ENCODE measurements at regions not wholly inside any gene's neighbourhood (a gene's known extent, or its start where the extent isn't known, plus 50 kb on each side); places are given as distances from the start of the nearest gene placed in this dataset.
A peak's percentile ranks its signal among the peaks of the same experiment; 100 is the strongest.

GRCh38 chr7:25812086-25812850 lies 339.7 kb upstream of the NFE2L3 start:
- no peak for DNase-seq (ENCODE audit: low spot score)

- no peak for DNase-seq (ENCODE audit: low spot score)
Observed at GRCh38 chr7:25813381-25813780, 338.6 kb upstream of the NFE2L3 start.

- no peak for DNase-seq (ENCODE audit: low spot score)
Observed at GRCh38 chr7:25815711-25816110, 336.3 kb upstream of the NFE2L3 start.

DNA sequence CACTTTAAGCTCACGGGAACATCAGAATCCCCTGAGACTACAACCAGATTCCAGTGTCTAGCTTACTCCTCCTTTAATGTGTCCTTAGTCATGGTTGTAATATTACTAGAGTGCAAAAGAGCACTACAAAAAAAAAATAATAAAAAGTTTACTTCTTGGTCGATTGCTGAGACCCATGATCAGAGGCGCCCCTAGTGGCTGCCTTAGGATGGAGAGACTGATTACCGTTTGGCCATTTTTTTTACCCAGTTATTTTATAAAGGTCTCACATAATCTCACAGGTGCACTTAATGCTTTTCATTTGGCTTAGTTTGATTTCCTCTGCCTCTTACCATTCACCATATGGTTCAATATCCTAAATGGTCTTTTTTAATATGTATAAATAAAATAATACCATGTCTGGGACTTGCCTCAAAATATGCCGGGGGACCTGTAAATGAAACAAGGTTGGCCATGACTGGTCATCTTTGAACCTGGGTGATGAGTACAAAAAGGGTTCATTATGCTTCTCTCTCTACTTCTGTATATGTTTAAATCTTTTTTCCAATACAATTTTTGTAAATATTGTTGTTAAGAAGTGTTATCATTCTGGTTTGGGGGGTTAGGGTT lies 331.5 kb upstream of the NFE2L3 start:
- DNase-seq (ENCODE audit: low spot score), result peak; percentile 32

GRCh38 chr7:25821225-25821624 lies 330.8 kb upstream of the NFE2L3 start:
- no peak for DNase-seq (ENCODE audit: low spot score)

DNA sequence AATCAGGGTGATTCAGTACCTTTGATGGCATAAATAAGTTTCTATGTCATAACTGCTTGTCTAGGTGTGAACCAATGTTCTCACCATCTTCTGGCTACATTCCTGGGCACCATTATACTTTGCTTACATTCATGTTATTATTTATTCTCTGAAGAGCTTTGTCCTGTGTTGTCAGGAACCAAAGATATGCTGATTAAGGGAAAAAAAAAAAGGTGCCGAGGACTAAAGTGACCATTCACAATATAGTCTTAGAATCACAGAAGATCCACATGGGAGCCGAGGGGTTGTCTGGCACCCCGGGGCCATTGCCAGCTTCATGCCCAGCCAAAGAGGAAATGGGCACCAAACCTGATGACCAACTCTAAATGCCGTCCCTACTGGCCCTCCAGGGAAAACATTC lies 329.2 kb upstream of the NFE2L3 start:
- DNase-seq (ENCODE audit: low spot score), result no peak

- DNase-seq (ENCODE audit: low spot score), result no peak
Observed at GRCh38 chr7:25823571-25823970, 328.4 kb upstream of the NFE2L3 start.

DNA sequence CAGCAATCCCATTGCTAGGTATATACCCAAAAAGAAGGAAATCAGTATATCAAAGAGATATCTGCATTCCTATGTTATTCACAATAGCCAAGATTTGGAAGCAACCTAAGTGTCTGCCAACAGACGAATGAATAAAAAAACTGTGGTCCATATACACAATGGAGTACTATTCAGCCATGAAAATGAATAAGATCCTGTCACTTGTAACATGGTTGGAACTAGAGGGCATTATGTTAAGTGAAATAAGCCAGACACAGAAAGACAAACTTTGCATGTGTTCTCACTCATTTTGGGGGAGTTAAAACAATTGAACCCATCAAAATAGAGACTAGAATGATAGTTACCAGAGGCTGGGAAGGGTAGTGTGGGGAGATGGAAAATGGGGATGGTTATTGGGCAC lies 323.5 kb upstream of the NFE2L3 start:
- DNase-seq (ENCODE audit: low spot score), result no peak

GRCh38 chr7:25829663-25830062 lies 322.3 kb upstream of the NFE2L3 start:
- DNase-seq (ENCODE audit: low spot score), result no peak

DNA sequence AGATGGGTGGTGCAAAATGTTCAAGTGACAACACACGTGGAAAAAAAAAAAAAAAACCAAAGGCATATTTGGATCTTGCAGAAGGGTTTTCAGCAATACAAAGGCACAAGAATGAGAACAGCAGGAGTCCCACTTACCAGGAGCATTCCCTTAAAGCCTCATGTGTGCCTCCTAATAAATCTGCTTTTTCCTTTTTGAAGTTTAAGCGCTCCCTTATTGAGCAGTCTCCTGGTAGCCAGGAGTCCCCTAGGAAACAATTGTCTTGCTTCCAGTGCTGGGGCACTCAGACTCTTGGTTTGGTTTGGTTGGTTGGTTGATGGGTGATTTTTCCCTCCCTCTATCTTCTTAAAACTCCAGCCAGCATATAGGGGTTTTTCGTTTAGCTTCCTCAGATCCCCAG lies 321.8 kb upstream of the NFE2L3 start:
- DNase-seq (ENCODE audit: low spot score), result no peak

- no peak for DNase-seq (ENCODE audit: low spot score)
Observed at GRCh38 chr7:25831062-25831691, 320.8 kb upstream of the NFE2L3 start.

DNA sequence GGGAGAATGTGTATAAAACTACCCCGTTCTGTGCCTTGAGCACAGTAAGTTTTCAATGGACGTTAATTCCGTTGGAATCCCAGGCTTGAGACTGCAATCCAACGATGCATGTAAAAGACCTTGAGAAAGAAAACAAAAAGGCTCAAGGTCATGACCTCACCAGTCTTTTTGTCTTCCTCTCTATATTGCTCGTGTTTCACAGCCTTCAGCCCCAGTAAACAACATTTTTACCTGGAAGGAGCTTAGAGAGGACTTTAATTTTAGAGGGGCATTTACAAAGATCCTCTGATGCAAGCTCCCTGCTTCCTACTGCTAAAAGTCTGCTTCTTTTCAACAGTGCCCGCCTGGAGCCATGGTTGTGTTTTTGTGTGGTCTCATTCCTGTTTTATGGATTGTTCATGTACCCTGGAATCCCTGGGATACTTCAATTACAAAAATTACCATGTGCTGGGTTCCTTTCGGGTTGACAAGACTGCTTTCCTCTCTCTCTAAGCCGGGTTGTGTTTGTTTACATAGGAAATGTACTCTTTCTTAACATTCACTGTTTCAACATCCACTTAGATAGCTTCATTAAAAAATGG lies 320.1 kb upstream of the NFE2L3 start:
- DNase-seq (ENCODE audit: low spot score), result no peak

DNA sequence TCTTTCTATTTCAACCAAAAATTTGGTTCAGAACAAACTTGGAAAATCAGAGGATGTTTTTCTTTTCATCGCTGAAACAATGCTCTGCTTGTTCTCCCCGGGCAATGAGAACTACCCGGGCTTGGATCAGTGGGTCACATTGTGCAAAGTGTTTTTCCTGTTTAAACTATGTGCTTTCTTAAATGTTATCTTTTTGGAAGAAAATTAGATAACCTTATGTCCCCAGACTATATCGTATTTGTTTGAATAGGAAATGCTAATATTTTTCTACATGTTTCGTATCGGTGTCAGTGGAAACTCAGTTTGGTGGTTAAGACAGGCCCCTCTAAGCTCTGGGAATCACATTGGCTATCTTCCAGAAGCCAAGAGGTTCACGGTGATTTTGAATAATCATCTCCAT lies 319.5 kb upstream of the NFE2L3 start:
- DNase-seq (ENCODE audit: low spot score), result no peak

DNA sequence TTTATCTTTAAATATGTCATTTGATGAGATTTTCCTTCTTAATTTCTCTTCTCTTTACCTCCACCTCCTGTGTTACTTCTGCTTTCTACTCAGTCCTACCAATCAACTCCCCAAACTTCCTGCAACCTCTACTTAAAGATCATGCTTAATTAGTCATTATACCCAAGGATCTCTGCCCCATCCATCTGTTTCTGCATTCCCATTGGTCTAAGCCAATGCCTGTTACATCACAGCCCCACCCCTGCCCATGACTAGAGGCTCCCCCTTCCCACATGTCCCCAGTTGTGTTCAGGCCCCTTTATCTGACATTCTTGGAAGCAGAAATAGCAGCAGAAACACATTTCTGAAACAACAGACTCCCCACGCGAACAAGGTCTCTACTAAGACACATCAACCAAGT lies 319.1 kb upstream of the NFE2L3 start:
- no peak for DNase-seq (ENCODE audit: low spot score)

- DNase-seq (ENCODE audit: low spot score), result no peak
Observed at GRCh38 chr7:25834050-25834449, 317.9 kb upstream of the NFE2L3 start.

DNA sequence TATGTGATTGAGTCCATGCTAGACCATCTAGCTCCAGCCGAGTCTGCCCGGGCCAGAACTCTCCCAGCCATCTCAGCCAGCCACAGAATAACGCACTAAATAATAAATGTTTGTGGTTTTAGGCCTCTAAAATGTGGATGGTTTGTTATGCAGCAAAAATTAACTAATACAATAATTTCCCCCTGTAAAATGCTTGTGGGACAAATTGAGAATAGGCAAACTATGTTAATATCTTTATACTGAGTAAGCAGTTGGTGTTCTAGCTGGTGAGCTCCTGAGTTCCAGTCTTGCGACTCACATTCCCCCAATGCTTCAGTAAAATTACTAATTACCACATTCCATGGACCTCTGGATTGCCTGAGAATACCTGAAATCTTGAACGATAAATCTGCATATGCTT lies 316.8 kb upstream of the NFE2L3 start:
- DNase-seq (ENCODE audit: low spot score), result no peak

DNA sequence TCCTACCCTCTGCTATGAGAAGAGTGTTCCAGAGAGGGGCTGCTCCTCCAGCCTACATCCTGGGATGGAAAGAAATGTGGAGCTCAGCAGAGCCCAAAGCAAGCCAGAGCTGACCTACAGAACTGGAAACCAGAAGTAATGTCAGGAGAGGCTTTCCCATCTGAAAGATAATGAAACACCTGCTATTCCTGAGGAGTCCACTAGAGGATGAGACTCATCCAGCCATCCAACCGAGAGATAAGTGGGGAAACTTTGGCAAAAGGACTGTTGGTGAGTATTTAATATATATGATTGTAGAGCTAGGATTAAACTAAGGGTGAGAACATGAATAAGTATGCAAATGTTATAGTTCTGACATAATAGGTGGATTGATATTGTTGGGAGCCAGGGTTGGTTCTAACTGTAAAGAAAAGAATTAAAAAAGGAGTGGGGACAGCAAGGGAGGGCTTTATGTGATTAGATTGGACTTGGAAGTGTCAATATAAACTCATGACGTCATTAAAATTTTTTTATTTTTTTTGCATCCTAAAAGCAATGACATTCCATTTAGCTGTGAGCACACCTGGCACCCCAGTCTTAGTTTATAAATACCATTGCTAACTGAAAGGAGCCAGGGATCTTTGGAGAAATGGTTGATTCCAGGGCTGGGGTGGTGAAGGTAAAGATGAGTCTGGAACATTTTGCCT lies 312.8 kb upstream of the NFE2L3 start:
- peak; percentile 27 for DNase-seq (ENCODE audit: low spot score)

DNA sequence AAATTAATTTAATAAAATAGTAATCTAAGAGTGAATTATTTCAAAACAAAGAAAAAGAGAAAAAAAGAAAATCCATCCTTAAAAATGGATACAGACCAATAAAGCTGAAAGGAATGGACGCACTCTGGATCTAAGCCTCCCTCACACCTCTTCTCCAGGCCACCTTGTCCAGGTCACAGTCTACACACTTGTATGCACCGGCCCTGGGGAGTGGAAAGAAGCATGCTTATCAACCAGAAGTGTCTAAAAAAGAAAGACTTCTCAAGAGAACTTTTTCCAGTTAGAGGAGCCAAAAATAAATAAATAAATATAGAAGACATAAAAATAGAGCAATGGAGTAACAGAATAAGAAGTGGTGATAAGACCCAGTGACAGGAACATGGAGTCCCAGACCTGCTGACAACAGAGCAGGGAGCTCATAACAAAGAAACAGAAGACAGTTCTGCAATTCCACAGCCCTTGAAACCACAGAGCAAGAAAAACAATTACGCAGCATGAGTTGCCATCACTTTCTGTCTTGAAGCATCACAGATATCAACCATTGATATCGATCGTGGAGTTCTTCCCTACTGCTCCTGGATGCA lies 311.7 kb upstream of the NFE2L3 start:
- no peak for DNase-seq (ENCODE audit: low spot score)

DNA sequence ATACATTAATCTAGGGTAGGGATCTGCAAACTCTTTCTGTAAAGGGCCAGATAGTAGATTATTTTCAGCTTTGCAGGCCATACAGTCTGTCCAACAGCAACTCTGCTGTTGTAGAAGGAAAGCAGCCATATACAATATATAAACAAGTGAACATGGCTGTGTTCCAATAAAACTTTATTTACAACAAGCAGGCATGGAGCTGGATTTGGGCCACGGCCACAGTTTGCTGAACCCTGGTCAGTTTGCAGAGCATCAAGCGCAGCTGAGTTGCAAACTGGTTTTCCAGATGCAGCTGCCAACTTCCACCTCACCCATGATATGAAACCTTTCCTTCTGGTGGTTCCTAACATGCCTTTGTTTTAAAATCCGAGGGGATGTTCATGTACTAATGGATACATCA lies 310.4 kb upstream of the NFE2L3 start:
- no peak for DNase-seq (ENCODE audit: low spot score)

DNA sequence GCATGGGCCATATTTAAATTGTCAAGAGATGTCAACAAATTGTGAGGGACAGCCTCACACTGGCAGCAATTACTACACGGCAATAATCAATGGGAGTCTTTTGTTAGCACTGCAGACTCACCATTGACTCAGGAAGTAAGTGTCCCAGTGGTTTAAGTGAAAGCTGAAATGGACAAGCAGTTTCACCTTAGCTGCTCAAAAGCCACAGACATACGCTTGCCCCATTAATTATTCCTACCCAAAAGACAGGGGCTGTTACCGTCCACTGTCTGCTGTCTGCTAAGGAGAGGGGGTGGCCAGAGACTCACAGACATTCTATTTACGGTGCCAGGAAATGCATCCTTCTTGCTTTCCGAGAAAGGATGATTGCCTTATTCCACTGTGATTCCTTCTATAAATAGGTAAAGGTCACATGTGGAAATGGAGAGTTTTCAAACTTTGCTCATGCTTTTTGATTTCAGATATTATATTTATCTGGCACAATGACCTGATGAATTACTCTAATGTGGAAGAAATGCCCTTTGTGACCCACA lies 309.7 kb upstream of the NFE2L3 start:
- no peak for DNase-seq (ENCODE audit: low spot score)

- no peak for DNase-seq (ENCODE audit: low spot score)
Observed at GRCh38 chr7:25843467-25843866, 308.5 kb upstream of the NFE2L3 start.
